ENCODE measurements at regions not wholly inside any gene's neighbourhood (a gene's known extent, or its start where the extent isn't known, plus 50 kb on each side); places are given as distances from the start of the nearest gene placed in this dataset.

GRCh38 chr21:22898051-22898665 is 1899.9 kb downstream of the NCAM2 start:
- Histone ChIP-seq H3K4me3 (ENCODE audit: low read length in 2 of 2) (no peak overlapping the region), H3K36me3 (ENCODE audit: insufficient read depth, low read length) (no peaks in the 10 kb centered on the region), H3K27ac (ENCODE audit: low read depth, low read length) (no peak overlapping the region), H3K9me3 (ENCODE audit: control insufficient read depth in 1 of 2, low read length in 2 of 2) (no peaks in the 10 kb centered on the region), H3K4me1 (ENCODE audit: insufficient read depth, low read length) (no peaks in the 10 kb centered on the region), H3K27me3 (ENCODE audit: insufficient read depth, low read length) (no peaks in the 10 kb centered on the region)
- no peaks in the 10 kb centered on the region for H3K36me3 Mint-ChIP-seq
- peaks cover 0 to 6% (median 0%) of the 10 kb centered on the region in 8 donors for H3K9me3 Mint-ChIP-seq
- no peaks in the 10 kb centered on the region for H3K4me1 Mint-ChIP-seq
- CTCF ChIA-PET (ENCODE audit: partially characterized antibody), result no interaction called here
- no peak overlapping the region for H3K4me3 Mint-ChIP-seq
- POLR2A ChIA-PET (ENCODE audit: partially characterized antibody), result no interaction called here
- DNase-seq, result no peak
- no peaks in the 10 kb centered on the region for H3K27me3 Mint-ChIP-seq
- H3K27ac Mint-ChIP-seq, result no peak overlapping the region
- intact Hi-C loops (cut with micrococcal nuclease), result no loop called here

- H3K27ac ChIP-seq (ENCODE audit: low read depth, low read length), result no peak overlapping the region
- Mint-ChIP-seq H3K4me3 (no peak overlapping the region), H3K4me1 (no peaks in the 10 kb centered on the region), H3K27ac (no peak overlapping the region), H3K36me3 (no peaks in the 10 kb centered on the region), H3K27me3 (no peaks in the 10 kb centered on the region), H3K9me3 (peaks cover 0 to 9% (median 0%) of the 10 kb centered on the region in 8 donors)
- POLR2A ChIA-PET (ENCODE audit: partially characterized antibody), result no interaction called here
- no peaks in the 10 kb centered on the region for H3K4me1 ChIP-seq (ENCODE audit: insufficient read depth, low read length)
- H3K36me3 ChIP-seq (ENCODE audit: insufficient read depth, low read length), result no peaks in the 10 kb centered on the region
- DNase-seq, result no peak
- H3K27me3 ChIP-seq (ENCODE audit: insufficient read depth, low read length), result no peaks in the 10 kb centered on the region
- no peak overlapping the region for H3K4me3 ChIP-seq (ENCODE audit: low read length in 2 of 2)
- no peaks in the 10 kb centered on the region for H3K9me3 ChIP-seq (ENCODE audit: control insufficient read depth in 1 of 2, low read length in 2 of 2)
- CTCF ChIA-PET (ENCODE audit: partially characterized antibody), result no interaction called here
- intact Hi-C loops (cut with micrococcal nuclease), result no loop called here
Observed at GRCh38 chr21:22900490-22900889, 1902.3 kb downstream of the NCAM2 start.

- H3K27me3 Mint-ChIP-seq, result no peaks in the 10 kb centered on the region
- intact Hi-C loops (cut with micrococcal nuclease), result no loop called here
Observed at GRCh38 chr21:22903851-22904250, 1905.6 kb downstream of the NCAM2 start.

GRCh38 chr21:22904385-22904784 is 1906.2 kb downstream of the NCAM2 start:
- H3K4me1 Mint-ChIP-seq, result no peaks in the 10 kb centered on the region
- Histone ChIP-seq H3K4me3 (ENCODE audit: low read length in 2 of 2) (no peak overlapping the region), H3K4me1 (ENCODE audit: insufficient read depth, low read length) (no peaks in the 10 kb centered on the region), H3K27ac (ENCODE audit: low read depth, low read length) (no peak overlapping the region), H3K27me3 (ENCODE audit: insufficient read depth, low read length) (no peaks in the 10 kb centered on the region), H3K9me3 (ENCODE audit: control insufficient read depth in 1 of 2, low read length in 2 of 2) (no peaks in the 10 kb centered on the region), H3K36me3 (ENCODE audit: insufficient read depth, low read length) (no peaks in the 10 kb centered on the region)
- H3K36me3 Mint-ChIP-seq, result no peaks in the 10 kb centered on the region
- no peak for DNase-seq
- POLR2A ChIA-PET (ENCODE audit: partially characterized antibody), result no interaction called here
- intact Hi-C loops (cut with micrococcal nuclease), result no loop called here
- H3K9me3 Mint-ChIP-seq, result peaks cover 0 to 3% (median 0%) of the 10 kb centered on the region in 8 donors
- H3K27me3 Mint-ChIP-seq, result no peaks in the 10 kb centered on the region
- H3K27ac Mint-ChIP-seq, result no peak overlapping the region
- no peak overlapping the region for H3K4me3 Mint-ChIP-seq
- CTCF ChIA-PET (ENCODE audit: partially characterized antibody), result no interaction called here

More at GRCh38 chr21:22903851-22904250, 1905.6 kb downstream of the NCAM2 start:
- H3K9me3 ChIP-seq (ENCODE audit: control insufficient read depth in 1 of 2, low read length in 2 of 2), result no peaks in the 10 kb centered on the region
- peaks cover 0 to 6% (median 0%) of the 10 kb centered on the region in 8 donors for H3K9me3 Mint-ChIP-seq
- no peak overlapping the region for H3K27ac Mint-ChIP-seq
- no peaks in the 10 kb centered on the region for H3K27me3 ChIP-seq (ENCODE audit: insufficient read depth, low read length)
- ChIA-PET CTCF (ENCODE audit: partially characterized antibody) (no interaction called here), POLR2A (ENCODE audit: partially characterized antibody) (no interaction called here)
- no peak overlapping the region for H3K4me3 ChIP-seq (ENCODE audit: low read length in 2 of 2)
- no peak overlapping the region for H3K4me3 Mint-ChIP-seq
- H3K4me1 Mint-ChIP-seq, result no peaks in the 10 kb centered on the region
- no peak overlapping the region for H3K27ac ChIP-seq (ENCODE audit: low read depth, low read length)
- H3K4me1 ChIP-seq (ENCODE audit: insufficient read depth, low read length), result no peaks in the 10 kb centered on the region
- H3K36me3 Mint-ChIP-seq, result no peaks in the 10 kb centered on the region
- H3K36me3 ChIP-seq (ENCODE audit: insufficient read depth, low read length), result no peaks in the 10 kb centered on the region
- no peak for DNase-seq

- DNase-seq, result no peak
- CTCF ChIA-PET (ENCODE audit: partially characterized antibody), result interaction anchor here (1.3 kb wide), 1 partner anchor 9 kb away, joined by 3 read pairs; no protein-coding TSS in a partner anchor
- H3K36me3 Mint-ChIP-seq, result no peaks in the 10 kb centered on the region
Observed at GRCh38 chr21:22925032-22925431, 1926.8 kb downstream of the NCAM2 start.

GRCh38 chr21:22927469-22927868 is 1929.3 kb downstream of the NCAM2 start:
- Mint-ChIP-seq H3K4me3 (no peak overlapping the region), H3K27ac (peak overlapping the region in 1 of 7 donors; percentile 54), H3K27me3 (no peaks in the 10 kb centered on the region), H3K36me3 (no peaks in the 10 kb centered on the region), H3K4me1 (no peaks in the 10 kb centered on the region), H3K9me3 (peaks cover 0 to 3% (median 1%) of the 10 kb centered on the region in 8 donors)
- ChIA-PET POLR2A (ENCODE audit: partially characterized antibody) (no interaction called here), CTCF (ENCODE audit: partially characterized antibody) (no interaction called here)
- no peaks in the 10 kb centered on the region for H3K9me3 ChIP-seq (ENCODE audit: control insufficient read depth in 1 of 2, low read length in 2 of 2)
- no peak overlapping the region for H3K27ac ChIP-seq (ENCODE audit: low read depth, low read length)
- H3K36me3 ChIP-seq (ENCODE audit: insufficient read depth, low read length), result no peaks in the 10 kb centered on the region
- intact Hi-C loops (cut with micrococcal nuclease), result no loop called here
- H3K27me3 ChIP-seq (ENCODE audit: insufficient read depth, low read length), result no peaks in the 10 kb centered on the region
- no peak for DNase-seq
- H3K4me1 ChIP-seq (ENCODE audit: insufficient read depth, low read length), result no peaks in the 10 kb centered on the region
- no peak overlapping the region for H3K4me3 ChIP-seq (ENCODE audit: low read length in 2 of 2)

More at GRCh38 chr21:22925032-22925431, 1926.8 kb downstream of the NCAM2 start:
- Histone ChIP-seq H3K27ac (ENCODE audit: low read depth, low read length) (no peak overlapping the region), H3K4me3 (ENCODE audit: low read length in 2 of 2) (no peak overlapping the region), H3K27me3 (ENCODE audit: insufficient read depth, low read length) (no peaks in the 10 kb centered on the region), H3K4me1 (ENCODE audit: insufficient read depth, low read length) (no peaks in the 10 kb centered on the region), H3K9me3 (ENCODE audit: control insufficient read depth in 1 of 2, low read length in 2 of 2) (no peaks in the 10 kb centered on the region), H3K36me3 (ENCODE audit: insufficient read depth, low read length) (no peaks in the 10 kb centered on the region)
- Mint-ChIP-seq H3K4me3 (no peak overlapping the region), H3K27ac (peak overlapping the region in 1 of 7 donors; percentile 20), H3K4me1 (no peaks in the 10 kb centered on the region), H3K9me3 (peaks cover 0 to 11% (median 3%) of the 10 kb centered on the region in 8 donors), H3K27me3 (no peaks in the 10 kb centered on the region)
- intact Hi-C loops (cut with micrococcal nuclease), result no loop called here
- POLR2A ChIA-PET (ENCODE audit: partially characterized antibody), result no interaction called here

GRCh38 chr21:22941779-22942490 is 1943.7 kb downstream of the NCAM2 start:
- no peak overlapping the region for H3K27ac Mint-ChIP-seq
- Histone ChIP-seq H3K27me3 (ENCODE audit: insufficient read depth, low read length) (no peaks in the 10 kb centered on the region), H3K4me3 (ENCODE audit: low read length in 2 of 2) (no peak overlapping the region), H3K36me3 (ENCODE audit: insufficient read depth, low read length) (no peaks in the 10 kb centered on the region), H3K27ac (ENCODE audit: low read depth, low read length) (no peak overlapping the region), H3K9me3 (ENCODE audit: control insufficient read depth in 1 of 2, low read length in 2 of 2) (no peaks in the 10 kb centered on the region), H3K4me1 (ENCODE audit: insufficient read depth, low read length) (no peaks in the 10 kb centered on the region)
- POLR2A ChIA-PET (ENCODE audit: partially characterized antibody), result no interaction called here
- H3K27me3 Mint-ChIP-seq, result no peaks in the 10 kb centered on the region
- intact Hi-C loops (cut with micrococcal nuclease), result no loop called here
- H3K36me3 Mint-ChIP-seq, result no peaks in the 10 kb centered on the region
- CTCF ChIA-PET (ENCODE audit: partially characterized antibody), result no interaction called here
- H3K4me3 Mint-ChIP-seq, result no peak overlapping the region
- H3K9me3 Mint-ChIP-seq, result peaks cover 0 to 9% (median 1%) of the 10 kb centered on the region in 8 donors
- DNase-seq, result no peak
- no peaks in the 10 kb centered on the region for H3K4me1 Mint-ChIP-seq

Measured in CD4-positive, alpha-beta memory T cell (primary cell).